ENCODE measurements at regions not wholly inside any gene's neighbourhood (a gene's known extent, or its start where the extent isn't known, plus 50 kb on each side); places are given as distances from the start of the nearest gene placed in this dataset.

DNA sequence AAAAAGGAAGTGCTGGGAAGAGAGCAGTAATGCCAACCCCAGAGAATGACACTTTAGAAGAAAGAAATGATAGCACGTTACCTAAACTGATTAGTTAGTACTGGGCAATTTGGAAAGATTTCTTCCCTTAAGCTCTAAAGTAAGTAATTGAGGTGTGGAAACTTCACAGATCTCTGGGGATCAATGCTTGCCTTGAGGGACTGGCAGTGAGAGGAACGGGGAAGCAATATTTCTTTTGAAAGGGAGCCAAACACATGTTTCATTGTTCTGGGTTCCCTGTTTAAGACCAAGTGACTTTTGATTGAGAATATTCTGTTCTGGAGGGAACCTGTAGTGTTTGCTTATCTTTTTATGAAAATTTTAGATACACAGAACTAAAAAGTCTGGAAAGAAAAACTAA, 190.5 kb downstream of the NDFIP2 start:
- H3K27ac ChIP-seq: no peak overlapping the region
- DNase-seq: no peak
- no peaks in the 10 kb centered on the region for H3K4me1 ChIP-seq
- H3K4me3 ChIP-seq: no peak overlapping the region
- H3K36me3 ChIP-seq: no peaks in the 10 kb centered on the region
- H3K9ac ChIP-seq (ENCODE audit: low read depth in 2 of 2, low read length in 2 of 2): no peak overlapping the region
- no peaks in the 10 kb centered on the region for H3K27me3 ChIP-seq
- no peak for TF ChIP-seq CTCF (IDR thresholded peaks at IDR 0.05)
- intact Hi-C loops (cut with DNase I): no loop called here
- no peaks in the 10 kb centered on the region for H3K9me3 ChIP-seq

DNA sequence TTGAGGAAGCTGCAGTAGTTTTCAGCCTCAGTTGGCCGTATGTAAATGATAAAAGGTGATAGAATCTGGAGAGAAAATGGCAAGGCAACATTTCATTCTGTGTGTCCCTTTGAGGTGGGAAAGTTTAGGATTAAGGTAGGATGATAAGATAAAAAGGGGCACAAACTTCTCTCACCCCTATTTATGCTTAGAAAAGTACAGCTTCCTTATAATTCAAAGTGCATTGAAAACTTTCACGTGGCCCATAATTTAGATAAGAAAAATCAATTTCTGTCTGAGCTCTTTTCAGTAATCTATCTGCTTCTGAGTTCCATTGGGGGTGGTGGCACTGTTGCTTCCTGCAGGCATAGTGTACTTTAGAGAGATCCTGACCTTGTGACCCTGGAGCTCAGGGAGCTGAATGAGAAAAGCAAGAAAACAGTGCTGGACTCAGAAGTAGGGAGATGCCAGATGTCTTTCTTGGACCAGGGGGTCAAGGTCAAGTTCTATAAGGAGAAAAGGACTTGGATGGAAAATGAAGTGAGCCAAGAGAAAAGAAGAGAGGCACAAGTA, 187.3 kb downstream of the NDFIP2 start:
- Histone ChIP-seq H3K9me3 (no peaks in the 10 kb centered on the region), H3K9ac (ENCODE audit: low read depth in 2 of 2, low read length in 2 of 2) (no peak overlapping the region), H3K27me3 (no peaks in the 10 kb centered on the region), H3K4me3 (no peak overlapping the region), H3K4me1 (no peaks in the 10 kb centered on the region), H3K36me3 (no peaks in the 10 kb centered on the region), H3K27ac (no peak overlapping the region)
- TF ChIP-seq CTCF (IDR thresholded peaks at IDR 0.05): no peak
- intact Hi-C loops (cut with DNase I): no loop called here
- DNase-seq: no peak

- Histone ChIP-seq H3K9ac (ENCODE audit: low read depth in 2 of 2, low read length in 2 of 2) (no peak overlapping the region), H3K27me3 (no peaks in the 10 kb centered on the region), H3K4me3 (no peak overlapping the region), H3K4me1 (no peaks in the 10 kb centered on the region), H3K27ac (no peak overlapping the region), H3K36me3 (no peaks in the 10 kb centered on the region), H3K9me3 (no peaks in the 10 kb centered on the region)
- no peak for TF ChIP-seq CTCF (IDR thresholded peaks at IDR 0.05)
- intact Hi-C loops (cut with DNase I): no loop called here
- DNase-seq: no peak
Observed at GRCh38 chr13:79667771-79668170, 186.8 kb downstream of the NDFIP2 start.

- Histone ChIP-seq H3K36me3 (no peaks in the 10 kb centered on the region), H3K27ac (no peak overlapping the region), H3K9ac (ENCODE audit: low read depth in 2 of 2, low read length in 2 of 2) (no peak overlapping the region), H3K4me3 (no peak overlapping the region), H3K9me3 (no peaks in the 10 kb centered on the region), H3K27me3 (no peaks in the 10 kb centered on the region), H3K4me1 (no peaks in the 10 kb centered on the region)
- DNase-seq: no peak
- no peak for TF ChIP-seq CTCF (IDR thresholded peaks at IDR 0.05)
- intact Hi-C loops (cut with DNase I): no loop called here
Observed at GRCh38 chr13:79663977-79664636, 183.2 kb downstream of the NDFIP2 start.

- Histone ChIP-seq H3K27ac (no peak overlapping the region), H3K27me3 (no peaks in the 10 kb centered on the region), H3K9me3 (no peaks in the 10 kb centered on the region), H3K4me3 (no peak overlapping the region), H3K9ac (ENCODE audit: low read depth in 2 of 2, low read length in 2 of 2) (no peak overlapping the region), H3K4me1 (no peaks in the 10 kb centered on the region), H3K36me3 (no peaks in the 10 kb centered on the region)
- intact Hi-C loops (cut with DNase I): no loop called here
- TF ChIP-seq CTCF (IDR thresholded peaks at IDR 0.05): no peak
- no peak for DNase-seq
Observed at GRCh38 chr13:79663435-79663834, 182.5 kb downstream of the NDFIP2 start.

Measured in colonic mucosa (tissue), 4 donors.